ENCODE measurements at regions not wholly inside any gene's neighbourhood (a gene's known extent, or its start where the extent isn't known, plus 50 kb on each side); places are given as distances from the start of the nearest gene placed in this dataset.
A peak's percentile ranks its signal among the peaks of the same experiment; 100 is the strongest.
"Not testable (repeated sequence)": the region's sequence is repeated elsewhere in the genome, so short reads cannot be mapped to it uniquely, and the experiment has no call there.

GRCh38 chr16:48075398-48075797, 80.4 kb downstream of the ABCC12 start:
- DNase-seq (ENCODE audit: low read depth, low spot score), result no peak
- no peaks in the 10 kb centered on the region for H3K27me3 Mint-ChIP-seq (ENCODE audit: low read depth)
- no peak overlapping the region for H3K4me3 Mint-ChIP-seq
- peaks cover 8% of the 10 kb centered on the region for H3K4me1 Mint-ChIP-seq
- peaks cover 6% of the 10 kb centered on the region for H3K9me3 Mint-ChIP-seq
- H3K27ac Mint-ChIP-seq (ENCODE audit: unreplicated experiment), result no peak overlapping the region
- H3K36me3 Mint-ChIP-seq (ENCODE audit: low read depth), result no peaks in the 10 kb centered on the region
- TF ChIP-seq, protein P1, sequence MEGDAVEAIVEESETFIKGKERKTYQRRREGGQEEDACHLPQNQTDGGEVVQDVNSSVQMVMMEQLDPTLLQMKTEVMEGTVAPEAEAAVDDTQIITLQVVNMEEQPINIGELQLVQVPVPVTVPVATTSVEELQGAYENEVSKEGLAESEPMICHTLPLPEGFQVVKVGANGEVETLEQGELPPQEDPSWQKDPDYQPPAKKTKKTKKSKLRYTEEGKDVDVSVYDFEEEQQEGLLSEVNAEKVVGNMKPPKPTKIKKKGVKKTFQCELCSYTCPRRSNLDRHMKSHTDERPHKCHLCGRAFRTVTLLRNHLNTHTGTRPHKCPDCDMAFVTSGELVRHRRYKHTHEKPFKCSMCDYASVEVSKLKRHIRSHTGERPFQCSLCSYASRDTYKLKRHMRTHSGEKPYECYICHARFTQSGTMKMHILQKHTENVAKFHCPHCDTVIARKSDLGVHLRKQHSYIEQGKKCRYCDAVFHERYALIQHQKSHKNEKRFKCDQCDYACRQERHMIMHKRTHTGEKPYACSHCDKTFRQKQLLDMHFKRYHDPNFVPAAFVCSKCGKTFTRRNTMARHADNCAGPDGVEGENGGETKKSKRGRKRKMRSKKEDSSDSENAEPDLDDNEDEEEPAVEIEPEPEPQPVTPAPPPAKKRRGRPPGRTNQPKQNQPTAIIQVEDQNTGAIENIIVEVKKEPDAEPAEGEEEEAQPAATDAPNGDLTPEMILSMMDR (conservative IDR thresholded peaks at IDR 0.05), result no peak

GRCh38 chr16:48067388-48067787, 88.4 kb downstream of the ABCC12 start:
- Mint-ChIP-seq H3K27me3 (ENCODE audit: low read depth) (no peaks in the 10 kb centered on the region), H3K9me3 (peaks cover 16% of the 10 kb centered on the region), H3K4me3 (peak overlapping the region; percentile 56), H3K27ac (ENCODE audit: unreplicated experiment) (peak overlapping the region; percentile 97), H3K36me3 (ENCODE audit: low read depth) (peaks cover 5% of the 10 kb centered on the region), H3K4me1 (peaks cover 39% of the 10 kb centered on the region)
- TF ChIP-seq, protein P1 (conservative IDR thresholded peaks at IDR 0.05), result no peak
- no peak for DNase-seq (ENCODE audit: low read depth, low spot score)

- Mint-ChIP-seq H3K4me3 (no peak overlapping the region), H3K4me1 (peaks cover 27% of the 10 kb centered on the region), H3K36me3 (ENCODE audit: low read depth) (peaks cover 5% of the 10 kb centered on the region), H3K27me3 (ENCODE audit: low read depth) (no peaks in the 10 kb centered on the region), H3K9me3 (peaks cover 12% of the 10 kb centered on the region), H3K27ac (ENCODE audit: unreplicated experiment) (no peak overlapping the region)
- DNase-seq (ENCODE audit: low read depth, low spot score), result no peak
- TF ChIP-seq, protein P1 (conservative IDR thresholded peaks at IDR 0.05), result no peak
Observed at GRCh38 chr16:48064971-48065370, 90.8 kb downstream of the ABCC12 start.

GRCh38 chr16:48062681-48063080, 93.1 kb downstream of the ABCC12 start:
- no peak for DNase-seq (ENCODE audit: low read depth, low spot score)

GRCh38 chr16:48059936-48060335, 95.9 kb downstream of the ABCC12 start:
- Mint-ChIP-seq H3K36me3 (ENCODE audit: low read depth) (peaks cover 2% of the 10 kb centered on the region), H3K4me3 (no peak overlapping the region), H3K27ac (ENCODE audit: unreplicated experiment) (no peak overlapping the region), H3K27me3 (ENCODE audit: low read depth) (no peaks in the 10 kb centered on the region), H3K9me3 (peaks cover 5% of the 10 kb centered on the region), H3K4me1 (peaks cover 10% of the 10 kb centered on the region)
- no peak for DNase-seq (ENCODE audit: low read depth, low spot score)
- TF ChIP-seq, protein P1 (conservative IDR thresholded peaks at IDR 0.05), result no peak

More at GRCh38 chr16:48062681-48063080, 93.1 kb downstream of the ABCC12 start:
- no peak overlapping the region for H3K27ac Mint-ChIP-seq (ENCODE audit: unreplicated experiment)
- H3K27me3 Mint-ChIP-seq (ENCODE audit: low read depth), result no peaks in the 10 kb centered on the region
- H3K9me3 Mint-ChIP-seq, result peaks cover 11% of the 10 kb centered on the region
- peaks cover 8% of the 10 kb centered on the region for H3K36me3 Mint-ChIP-seq (ENCODE audit: low read depth)
- H3K4me3 Mint-ChIP-seq, result no peak overlapping the region
- peaks cover 12% of the 10 kb centered on the region for H3K4me1 Mint-ChIP-seq
- TF ChIP-seq, protein P1 (conservative IDR thresholded peaks at IDR 0.05), result no peak

- not testable (repeated sequence) for H3K4me3 Mint-ChIP-seq; H3K27ac Mint-ChIP-seq (ENCODE audit: unreplicated experiment)
Observed at GRCh38 chr16:48059190-48059589, 96.6 kb downstream of the ABCC12 start.

More at GRCh38 chr16:48059190-48059589, 96.6 kb downstream of the ABCC12 start:
- H3K9me3 Mint-ChIP-seq; DNase-seq (ENCODE audit: low read depth, low spot score); H3K27me3 Mint-ChIP-seq (ENCODE audit: low read depth); H3K36me3 Mint-ChIP-seq (ENCODE audit: low read depth): not testable (repeated sequence)
- H3K4me1 Mint-ChIP-seq, result peaks cover 17% of the 10 kb centered on the region

Measured in neural crest cell (in vitro differentiated cells).